SK-N-MC (cell line): ENCODE measurements at regions not wholly inside any gene's neighbourhood (a gene's known extent, or its start where the extent isn't known, plus 50 kb on each side); places are given as distances from the start of the nearest gene placed in this dataset.

Source experiments
- DNase-seq: peaks from one replicate; pipeline ENCODE4 v3.0.0-alpha.2; 2011; ENCODE audit warnings: low read depth, low spot score
- H3K27ac ChIP-seq: fragments of 200-600 bp; sonication (generic); 2 replicates; pipeline ENCODE4 v1.5.1; 2016; ENCODE audit warnings: mixed run types
- H3K36me3 ChIP-seq: fragments of 200-600 bp; sonication (generic); 2 replicates; pipeline ENCODE4 v1.6.1; 2017; ENCODE audit warnings: antibody characterized with exemption, low read length, mixed read lengths; ENCODE audit not compliant: insufficient read depth
- H3K4me3 ChIP-seq: fragments of 200-600 bp; sonication (generic); 2 replicates; pipeline ENCODE4 v1.5.1; 2016
- H3K9ac ChIP-seq: fragments of 200-600 bp; sonication (generic); 2 replicates; pipeline ENCODE4 v1.8.0; 2017; ENCODE audit warnings: mixed run types, mixed read lengths; ENCODE audit not compliant: insufficient read length
- H3K9me3 ChIP-seq: fragments of 200-600 bp; sonication (generic); 2 replicates; pipeline ENCODE4 v1.6.1; 2017; ENCODE audit warnings: low read depth, mild to moderate bottlenecking, antibody characterized with exemption, low read length, moderate library complexity, mixed read lengths
- EZH2 ChIP-seq: fragments of 200-600 bp; sonication (generic); IDR thresholded peaks from one replicate; pipeline ENCODE4 v1.6.1; 2017; ENCODE audit warnings: antibody characterized with exemption
- FOXP2 ChIP-seq: optimal IDR thresholded peaks from 2 replicates; pipeline ENCODE3; 2011; ENCODE audit warnings: mild to moderate bottlenecking, moderate library complexity; ENCODE audit not compliant: insufficient read depth; ENCODE audit errors: extremely low read length, control extremely low read depth
- POLR2AphosphoS5 ChIP-seq: IDR thresholded peaks from 2 replicates; pipeline ENCODE4 v1.6.1; 2012; ENCODE audit warnings: mild to moderate bottlenecking, low read depth, low read length, borderline replicate concordance

- peak overlapping the region; percentile 100 for H3K27ac ChIP-seq
- peak; percentile 98 for DNase-seq
- TF ChIP-seq POLR2AphosphoS5 (no peak), EZH2 (no peak), FOXP2 (no peak)
Measured at GRCh38 chr5:54721951-54722654, 204.5 kb downstream of the SNX18 start.

GRCh38 chr5:54721116-54721515 is 203.6 kb downstream of the SNX18 start:
- Histone ChIP-seq H3K27ac (peak overlapping the region; percentile 100), H3K9ac (peak overlapping the region; percentile 72), H3K4me3 (peak overlapping the region; percentile 58; the same call in 1 of the 2 replicates), H3K9me3 (0 out of 2 replicates have a peak, but pooled peaks cover 3% of the 10 kb centered on the region), H3K36me3 (no peaks in the 10 kb centered on the region)
- no peak for DNase-seq
- TF ChIP-seq EZH2 (no peak), POLR2AphosphoS5 (no peak), FOXP2 (no peak)

More at GRCh38 chr5:54721951-54722654, 204.5 kb downstream of the SNX18 start:
- Histone ChIP-seq H3K9me3 (no peaks in the 10 kb centered on the region), H3K9ac (peak overlapping the region; percentile 72), H3K36me3 (no peaks in the 10 kb centered on the region), H3K4me3 (peak overlapping the region; percentile 58)

DNA sequence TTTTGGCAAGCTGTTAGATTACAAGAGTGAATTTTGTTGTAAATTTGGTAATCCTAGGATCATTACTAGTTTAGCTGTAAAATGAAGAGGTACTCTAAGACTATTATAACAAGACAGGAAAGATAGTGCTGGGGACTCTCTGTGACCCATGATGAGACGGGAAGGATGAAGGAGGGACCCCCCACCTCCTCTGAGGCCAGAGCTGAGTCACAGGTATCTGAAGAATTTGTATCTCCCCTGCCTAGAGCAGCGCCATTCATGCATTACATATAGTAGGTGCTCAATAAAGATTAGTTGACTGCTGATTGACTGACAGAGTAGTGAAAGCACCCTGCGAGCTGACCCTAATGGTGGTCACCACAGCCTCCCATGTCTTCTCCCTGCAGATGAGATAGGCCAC is 202.8 kb downstream of the SNX18 start:
- no peak for TF ChIP-seq POLR2AphosphoS5
- no peak for TF ChIP-seq EZH2
- no peak for TF ChIP-seq FOXP2
- Histone ChIP-seq H3K4me3 (peak overlapping the region; percentile 73), H3K36me3 (no peaks in the 10 kb centered on the region), H3K9ac (peak overlapping the region; percentile 82), H3K9me3 (0 out of 2 replicates have a peak, but pooled peaks cover 4% of the 10 kb centered on the region), H3K27ac (peak overlapping the region; percentile 100)
- DNase-seq = no peak

DNA sequence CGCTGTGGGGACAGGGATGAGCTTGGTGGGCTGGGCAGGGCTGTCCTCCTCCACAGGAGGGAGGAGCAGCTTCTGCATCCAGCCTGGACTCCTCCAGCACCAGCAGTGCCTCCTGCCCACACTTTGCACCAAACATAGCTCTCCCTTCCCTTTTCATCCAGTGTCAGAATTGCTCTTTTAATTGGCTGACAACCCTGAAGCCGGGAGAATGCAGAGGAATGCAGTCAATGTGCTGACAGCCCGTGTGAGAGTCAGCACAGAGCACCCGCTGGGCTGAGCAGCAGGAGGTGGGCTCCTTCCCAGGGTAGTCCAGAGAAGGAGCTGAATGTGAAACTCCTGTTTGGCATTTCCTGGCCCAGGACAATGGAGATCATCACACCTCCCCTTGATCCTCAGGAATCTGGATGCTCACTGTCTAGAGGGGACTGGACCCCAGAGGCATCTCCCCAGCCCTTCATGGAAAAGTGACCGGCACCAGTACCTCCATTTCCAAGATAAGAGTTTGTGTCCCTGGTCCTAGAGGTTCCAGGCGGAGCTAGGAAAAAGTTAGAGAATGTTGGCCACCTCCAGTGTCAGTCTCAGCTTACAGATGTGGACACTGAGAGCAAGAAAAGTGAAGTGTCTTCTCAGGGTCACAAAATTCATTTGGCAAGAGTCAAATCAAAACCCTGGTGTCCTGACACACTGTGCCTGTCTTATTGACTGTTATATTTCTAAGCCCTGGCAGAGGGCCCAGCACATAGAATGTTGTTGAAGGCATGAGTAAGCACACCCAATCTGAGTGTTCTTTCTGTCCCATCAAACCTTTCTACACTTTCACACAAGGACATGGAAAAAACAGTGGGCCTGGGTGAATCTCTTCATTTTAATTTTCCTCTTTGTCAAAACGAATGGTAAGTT is 202.1 kb downstream of the SNX18 start:
- H3K9ac ChIP-seq = peak overlapping the region; percentile 82

DNA sequence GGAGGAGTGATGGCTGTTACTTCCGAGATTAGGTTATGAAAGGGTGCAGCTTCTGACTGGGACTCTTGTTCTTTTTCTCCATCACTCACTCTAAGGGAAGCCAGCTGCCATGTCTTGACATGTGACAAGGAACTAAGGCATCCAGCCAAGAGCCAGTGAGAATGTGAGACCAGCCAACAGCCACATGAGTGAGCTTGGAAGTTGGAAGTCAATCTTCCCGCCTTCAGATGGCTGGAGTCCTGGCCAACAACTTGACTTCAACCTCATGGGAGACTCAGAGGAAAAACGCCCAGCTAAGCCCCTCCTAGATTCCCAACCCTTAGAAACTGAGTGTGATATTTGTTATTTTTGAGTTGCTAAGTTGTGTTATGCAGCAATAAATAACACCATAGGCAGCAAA is 201.1 kb downstream of the SNX18 start:
- Histone ChIP-seq H3K36me3 (no peaks in the 10 kb centered on the region), H3K9ac (peak overlapping the region; percentile 82), H3K27ac (peak overlapping the region; percentile 100), H3K9me3 (peaks cover 6% of the 10 kb centered on the region; the same call in 1 of the 2 replicates), H3K4me3 (no peak overlapping the region)
- no peak for DNase-seq
- TF ChIP-seq POLR2AphosphoS5 (no peak), EZH2 (no peak), FOXP2 (no peak)

More for the DNA sequence above, 202.1 kb downstream of the SNX18 start:
- peak overlapping the region; percentile 73 for H3K4me3 ChIP-seq
- TF ChIP-seq POLR2AphosphoS5 (peak; percentile 60), FOXP2 (peak; percentile 69), EZH2 (no peak)
- no peak for DNase-seq
- no peaks in the 10 kb centered on the region for H3K36me3 ChIP-seq
- H3K27ac ChIP-seq = peak overlapping the region; percentile 100
- H3K9me3 ChIP-seq = 0 out of 2 replicates have a peak, but pooled peaks cover 6% of the 10 kb centered on the region

DNA sequence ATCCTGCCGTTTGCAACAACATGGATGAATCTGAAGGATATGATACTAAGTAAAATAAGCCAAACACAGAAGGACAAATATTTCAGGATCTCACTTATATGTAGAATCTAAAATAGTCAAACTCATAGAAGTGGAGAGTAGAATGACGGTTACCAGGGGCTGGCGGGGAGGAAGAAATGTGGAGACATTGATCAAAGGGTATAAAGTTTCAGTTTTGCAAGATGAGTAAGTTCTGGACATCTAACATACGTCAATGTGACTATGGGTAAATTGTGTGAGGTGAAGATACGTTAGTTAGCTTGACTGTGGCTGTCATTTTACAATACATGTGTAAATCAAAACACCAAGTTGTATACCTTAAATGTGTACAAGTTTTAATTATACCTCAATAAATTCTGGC is 200.3 kb downstream of the SNX18 start:
- Histone ChIP-seq H3K36me3 (no peaks in the 10 kb centered on the region), H3K9ac (no peak overlapping the region), H3K27ac (peak overlapping the region; percentile 100; the same call in 1 of the 2 replicates), H3K9me3 (peaks cover 6% of the 10 kb centered on the region; the same call in 1 of the 2 replicates), H3K4me3 (no peak overlapping the region)
- no peak for DNase-seq
- TF ChIP-seq EZH2 (no peak), FOXP2 (no peak), POLR2AphosphoS5 (no peak)

DNA sequence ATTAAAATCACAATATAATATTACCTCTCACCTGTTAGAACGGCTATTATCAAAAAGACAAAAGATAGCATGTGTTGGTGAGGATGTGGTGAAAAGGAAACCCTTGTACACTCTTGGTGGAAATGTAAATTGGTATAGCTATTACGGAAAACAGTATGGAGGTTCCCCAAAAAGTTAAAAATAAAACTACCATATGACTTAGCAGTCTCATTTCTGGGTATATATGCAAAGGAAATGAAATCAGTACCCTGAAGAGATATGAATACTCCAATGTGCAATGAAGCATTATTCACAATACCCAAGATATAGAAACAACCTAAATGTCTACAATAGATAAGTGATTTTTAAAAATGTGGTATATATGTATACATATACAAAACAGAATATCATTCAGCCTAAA is 199.9 kb downstream of the SNX18 start:
- Histone ChIP-seq H3K9ac (no peak overlapping the region), H3K9me3 (peaks cover 6% of the 10 kb centered on the region; the same call in 1 of the 2 replicates), H3K4me3 (no peak overlapping the region), H3K27ac (peak overlapping the region; percentile 100; the same call in 1 of the 2 replicates), H3K36me3 (no peaks in the 10 kb centered on the region)
- no peak for DNase-seq
- no peak for TF ChIP-seq FOXP2
- no peak for TF ChIP-seq EZH2
- no peak for TF ChIP-seq POLR2AphosphoS5
